ENCODE measurements at regions not wholly inside any gene's neighbourhood (a gene's known extent, or its start where the extent isn't known, plus 50 kb on each side); places are given as distances from the start of the nearest gene placed in this dataset.

DNA sequence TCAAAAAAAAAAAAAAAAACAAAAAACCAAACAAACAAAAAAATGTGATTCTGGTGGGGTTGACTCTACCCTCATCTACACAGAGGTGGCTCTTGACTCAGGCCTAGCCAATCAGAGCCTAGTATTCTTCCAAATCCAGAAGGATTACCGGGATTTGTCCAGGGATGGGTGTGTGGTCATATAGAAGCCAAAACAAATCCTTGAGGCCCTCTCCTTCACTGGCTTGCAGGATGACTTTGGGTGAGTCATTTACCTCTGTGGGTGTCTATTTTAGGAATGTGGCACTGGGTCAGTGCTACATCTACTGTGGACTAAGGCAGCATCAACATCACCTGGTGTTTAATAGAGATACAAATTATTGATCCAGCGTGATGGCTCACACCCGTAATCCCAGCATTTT lies 93.2 kb upstream of the RBBP6 start:
- no peaks in the 10 kb centered on the region for H4K20me1 ChIP-seq (replicated peaks; ENCODE audit: insufficient read depth)
- ATAC-seq (no peak), DNase-seq (ENCODE audit: low spot score) (no peak)
- TF ChIP-seq, protein P1, sequence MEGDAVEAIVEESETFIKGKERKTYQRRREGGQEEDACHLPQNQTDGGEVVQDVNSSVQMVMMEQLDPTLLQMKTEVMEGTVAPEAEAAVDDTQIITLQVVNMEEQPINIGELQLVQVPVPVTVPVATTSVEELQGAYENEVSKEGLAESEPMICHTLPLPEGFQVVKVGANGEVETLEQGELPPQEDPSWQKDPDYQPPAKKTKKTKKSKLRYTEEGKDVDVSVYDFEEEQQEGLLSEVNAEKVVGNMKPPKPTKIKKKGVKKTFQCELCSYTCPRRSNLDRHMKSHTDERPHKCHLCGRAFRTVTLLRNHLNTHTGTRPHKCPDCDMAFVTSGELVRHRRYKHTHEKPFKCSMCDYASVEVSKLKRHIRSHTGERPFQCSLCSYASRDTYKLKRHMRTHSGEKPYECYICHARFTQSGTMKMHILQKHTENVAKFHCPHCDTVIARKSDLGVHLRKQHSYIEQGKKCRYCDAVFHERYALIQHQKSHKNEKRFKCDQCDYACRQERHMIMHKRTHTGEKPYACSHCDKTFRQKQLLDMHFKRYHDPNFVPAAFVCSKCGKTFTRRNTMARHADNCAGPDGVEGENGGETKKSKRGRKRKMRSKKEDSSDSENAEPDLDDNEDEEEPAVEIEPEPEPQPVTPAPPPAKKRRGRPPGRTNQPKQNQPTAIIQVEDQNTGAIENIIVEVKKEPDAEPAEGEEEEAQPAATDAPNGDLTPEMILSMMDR (conservative IDR thresholded peaks at IDR 0.05; ENCODE audit: low read depth in 2 of 2): no peak
- TF ChIP-seq, protein P2, sequence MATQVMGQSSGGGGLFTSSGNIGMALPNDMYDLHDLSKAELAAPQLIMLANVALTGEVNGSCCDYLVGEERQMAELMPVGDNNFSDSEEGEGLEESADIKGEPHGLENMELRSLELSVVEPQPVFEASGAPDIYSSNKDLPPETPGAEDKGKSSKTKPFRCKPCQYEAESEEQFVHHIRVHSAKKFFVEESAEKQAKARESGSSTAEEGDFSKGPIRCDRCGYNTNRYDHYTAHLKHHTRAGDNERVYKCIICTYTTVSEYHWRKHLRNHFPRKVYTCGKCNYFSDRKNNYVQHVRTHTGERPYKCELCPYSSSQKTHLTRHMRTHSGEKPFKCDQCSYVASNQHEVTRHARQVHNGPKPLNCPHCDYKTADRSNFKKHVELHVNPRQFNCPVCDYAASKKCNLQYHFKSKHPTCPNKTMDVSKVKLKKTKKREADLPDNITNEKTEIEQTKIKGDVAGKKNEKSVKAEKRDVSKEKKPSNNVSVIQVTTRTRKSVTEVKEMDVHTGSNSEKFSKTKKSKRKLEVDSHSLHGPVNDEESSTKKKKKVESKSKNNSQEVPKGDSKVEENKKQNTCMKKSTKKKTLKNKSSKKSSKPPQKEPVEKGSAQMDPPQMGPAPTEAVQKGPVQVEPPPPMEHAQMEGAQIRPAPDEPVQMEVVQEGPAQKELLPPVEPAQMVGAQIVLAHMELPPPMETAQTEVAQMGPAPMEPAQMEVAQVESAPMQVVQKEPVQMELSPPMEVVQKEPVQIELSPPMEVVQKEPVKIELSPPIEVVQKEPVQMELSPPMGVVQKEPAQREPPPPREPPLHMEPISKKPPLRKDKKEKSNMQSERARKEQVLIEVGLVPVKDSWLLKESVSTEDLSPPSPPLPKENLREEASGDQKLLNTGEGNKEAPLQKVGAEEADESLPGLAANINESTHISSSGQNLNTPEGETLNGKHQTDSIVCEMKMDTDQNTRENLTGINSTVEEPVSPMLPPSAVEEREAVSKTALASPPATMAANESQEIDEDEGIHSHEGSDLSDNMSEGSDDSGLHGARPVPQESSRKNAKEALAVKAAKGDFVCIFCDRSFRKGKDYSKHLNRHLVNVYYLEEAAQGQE (IDR thresholded peaks at IDR 0.05; ENCODE audit: unreplicated experiment): no peak
- TF ChIP-seq EZH2phosphoT487 (IDR thresholded peaks at IDR 0.05; ENCODE audit: unreplicated experiment) (no peak), EZH2 (IDR thresholded peaks at IDR 0.05; ENCODE audit: low read depth, unreplicated experiment) (no peak), ZNF114 (CRISPR knock-in tag; IDR thresholded peaks at IDR 0.05) (no peak), STAT1 (IDR thresholded peaks at IDR 0.05; ENCODE audit: unreplicated experiment) (no peak), ZNF331 (CRISPR knock-in tag; IDR thresholded peaks at IDR 0.05; ENCODE audit: low read depth) (no peak), JUNB (IDR thresholded peaks at IDR 0.05; ENCODE audit: unreplicated experiment) (no peak), CREB1 (CRISPR knock-in tag; IDR thresholded peaks at IDR 0.05; ENCODE audit: low read depth) (no peak), NANOG (IDR thresholded peaks at IDR 0.05; ENCODE audit: borderline replicate concordance) (no peak), POLR2AphosphoS5 (IDR thresholded peaks at IDR 0.05; ENCODE audit: low read depth) (no peak)
- TF ChIP-seq, protein P3, sequence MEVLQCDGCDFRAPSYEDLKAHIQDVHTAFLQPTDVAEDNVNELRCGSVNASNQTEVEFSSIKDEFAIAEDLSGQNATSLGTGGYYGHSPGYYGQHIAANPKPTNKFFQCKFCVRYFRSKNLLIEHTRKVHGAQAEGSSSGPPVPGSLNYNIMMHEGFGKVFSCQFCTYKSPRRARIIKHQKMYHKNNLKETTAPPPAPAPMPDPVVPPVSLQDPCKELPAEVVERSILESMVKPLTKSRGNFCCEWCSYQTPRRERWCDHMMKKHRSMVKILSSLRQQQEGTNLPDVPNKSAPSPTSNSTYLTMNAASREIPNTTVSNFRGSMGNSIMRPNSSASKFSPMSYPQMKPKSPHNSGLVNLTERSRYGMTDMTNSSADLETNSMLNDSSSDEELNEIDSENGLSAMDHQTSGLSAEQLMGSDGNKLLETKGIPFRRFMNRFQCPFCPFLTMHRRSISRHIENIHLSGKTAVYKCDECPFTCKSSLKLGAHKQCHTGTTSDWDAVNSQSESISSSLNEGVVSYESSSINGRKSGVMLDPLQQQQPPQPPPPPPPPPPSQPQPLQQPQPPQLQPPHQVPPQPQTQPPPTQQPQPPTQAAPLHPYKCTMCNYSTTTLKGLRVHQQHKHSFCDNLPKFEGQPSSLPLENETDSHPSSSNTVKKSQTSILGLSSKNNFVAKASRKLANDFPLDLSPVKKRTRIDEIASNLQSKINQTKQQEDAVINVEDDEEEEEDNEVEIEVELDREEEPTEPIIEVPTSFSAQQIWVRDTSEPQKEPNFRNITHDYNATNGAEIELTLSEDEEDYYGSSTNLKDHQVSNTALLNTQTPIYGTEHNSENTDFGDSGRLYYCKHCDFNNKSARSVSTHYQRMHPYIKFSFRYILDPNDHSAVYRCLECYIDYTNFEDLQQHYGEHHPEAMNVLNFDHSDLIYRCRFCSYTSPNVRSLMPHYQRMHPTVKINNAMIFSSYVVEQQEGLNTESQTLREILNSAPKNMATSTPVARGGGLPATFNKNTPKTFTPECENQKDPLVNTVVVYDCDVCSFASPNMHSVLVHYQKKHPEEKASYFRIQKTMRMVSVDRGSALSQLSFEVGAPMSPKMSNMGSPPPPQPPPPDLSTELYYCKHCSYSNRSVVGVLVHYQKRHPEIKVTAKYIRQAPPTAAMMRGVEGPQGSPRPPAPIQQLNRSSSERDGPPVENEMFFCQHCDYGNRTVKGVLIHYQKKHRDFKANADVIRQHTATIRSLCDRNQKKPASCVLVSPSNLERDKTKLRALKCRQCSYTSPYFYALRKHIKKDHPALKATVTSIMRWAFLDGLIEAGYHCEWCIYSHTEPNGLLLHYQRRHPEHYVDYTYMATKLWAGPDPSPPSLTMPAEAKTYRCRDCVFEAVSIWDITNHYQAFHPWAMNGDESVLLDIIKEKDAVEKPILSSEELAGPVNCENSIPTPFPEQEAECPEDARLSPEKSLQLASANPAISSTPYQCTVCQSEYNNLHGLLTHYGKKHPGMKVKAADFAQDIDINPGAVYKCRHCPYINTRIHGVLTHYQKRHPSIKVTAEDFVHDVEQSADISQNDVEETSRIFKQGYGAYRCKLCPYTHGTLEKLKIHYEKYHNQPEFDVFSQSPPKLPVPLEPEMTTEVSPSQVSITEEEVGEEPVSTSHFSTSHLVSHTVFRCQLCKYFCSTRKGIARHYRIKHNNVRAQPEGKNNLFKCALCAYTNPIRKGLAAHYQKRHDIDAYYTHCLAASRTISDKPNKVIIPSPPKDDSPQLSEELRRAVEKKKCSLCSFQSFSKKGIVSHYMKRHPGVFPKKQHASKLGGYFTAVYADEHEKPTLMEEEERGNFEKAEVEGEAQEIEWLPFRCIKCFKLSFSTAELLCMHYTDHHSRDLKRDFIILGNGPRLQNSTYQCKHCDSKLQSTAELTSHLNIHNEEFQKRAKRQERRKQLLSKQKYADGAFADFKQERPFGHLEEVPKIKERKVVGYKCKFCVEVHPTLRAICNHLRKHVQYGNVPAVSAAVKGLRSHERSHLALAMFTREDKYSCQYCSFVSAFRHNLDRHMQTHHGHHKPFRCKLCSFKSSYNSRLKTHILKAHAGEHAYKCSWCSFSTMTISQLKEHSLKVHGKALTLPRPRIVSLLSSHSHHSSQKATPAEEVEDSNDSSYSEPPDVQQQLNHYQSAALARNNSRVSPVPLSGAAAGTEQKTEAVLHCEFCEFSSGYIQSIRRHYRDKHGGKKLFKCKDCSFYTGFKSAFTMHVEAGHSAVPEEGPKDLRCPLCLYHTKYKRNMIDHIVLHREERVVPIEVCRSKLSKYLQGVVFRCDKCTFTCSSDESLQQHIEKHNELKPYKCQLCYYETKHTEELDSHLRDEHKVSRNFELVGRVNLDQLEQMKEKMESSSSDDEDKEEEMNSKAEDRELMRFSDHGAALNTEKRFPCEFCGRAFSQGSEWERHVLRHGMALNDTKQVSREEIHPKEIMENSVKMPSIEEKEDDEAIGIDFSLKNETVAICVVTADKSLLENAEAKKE (CRISPR knock-in tag; IDR thresholded peaks at IDR 0.05): no peak
- TF ChIP-seq, protein P4, sequence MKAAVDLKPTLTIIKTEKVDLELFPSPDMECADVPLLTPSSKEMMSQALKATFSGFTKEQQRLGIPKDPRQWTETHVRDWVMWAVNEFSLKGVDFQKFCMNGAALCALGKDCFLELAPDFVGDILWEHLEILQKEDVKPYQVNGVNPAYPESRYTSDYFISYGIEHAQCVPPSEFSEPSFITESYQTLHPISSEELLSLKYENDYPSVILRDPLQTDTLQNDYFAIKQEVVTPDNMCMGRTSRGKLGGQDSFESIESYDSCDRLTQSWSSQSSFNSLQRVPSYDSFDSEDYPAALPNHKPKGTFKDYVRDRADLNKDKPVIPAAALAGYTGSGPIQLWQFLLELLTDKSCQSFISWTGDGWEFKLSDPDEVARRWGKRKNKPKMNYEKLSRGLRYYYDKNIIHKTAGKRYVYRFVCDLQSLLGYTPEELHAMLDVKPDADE (IDR thresholded peaks at IDR 0.05): no peak
- Mint-ChIP-seq H3K27me3 (ENCODE audit: insufficient read depth, low read depth, poor library complexity) (peaks cover 6% of the 10 kb centered on the region), H3K4me1 (no peaks in the 10 kb centered on the region), H3K4me3 (no peak overlapping the region), H3K36me3 (ENCODE audit: low read depth) (peaks cover 15% of the 10 kb centered on the region; the same call in 2 of the 3 replicates), H3K9me3 (peaks cover 23% of the 10 kb centered on the region), H3K27ac (no peak overlapping the region)
- H3K79me2 ChIP-seq (replicated peaks; ENCODE audit: insufficient read depth): no peaks in the 10 kb centered on the region
- peaks cover 3% of the 10 kb centered on the region; the same call in 1 of the 2 replicates for H3K4me1 ChIP-seq (ENCODE audit: insufficient read depth)
- H2AFZ ChIP-seq: no peak overlapping the region
- H3K27me3 ChIP-seq (ENCODE audit: insufficient read depth): no peaks in the 10 kb centered on the region
- no peak overlapping the region for H3K4me3 ChIP-seq
- no peaks in the 10 kb centered on the region for H3K9me2 ChIP-seq (ENCODE audit: insufficient read depth)
- H3K36me3 ChIP-seq (ENCODE audit: insufficient read depth): no peaks in the 10 kb centered on the region
- H3F3A ChIP-seq (replicated peaks; ENCODE audit: low read depth): no peaks in the 10 kb centered on the region
- no peak overlapping the region for H3K27ac ChIP-seq (ENCODE audit: low read depth)
- no peak overlapping the region for H3K4me2 ChIP-seq
